ENCODE measurements at regions not wholly inside any gene's neighbourhood (a gene's known extent, or its start where the extent isn't known, plus 50 kb on each side); places are given as distances from the start of the nearest gene placed in this dataset.

DNA sequence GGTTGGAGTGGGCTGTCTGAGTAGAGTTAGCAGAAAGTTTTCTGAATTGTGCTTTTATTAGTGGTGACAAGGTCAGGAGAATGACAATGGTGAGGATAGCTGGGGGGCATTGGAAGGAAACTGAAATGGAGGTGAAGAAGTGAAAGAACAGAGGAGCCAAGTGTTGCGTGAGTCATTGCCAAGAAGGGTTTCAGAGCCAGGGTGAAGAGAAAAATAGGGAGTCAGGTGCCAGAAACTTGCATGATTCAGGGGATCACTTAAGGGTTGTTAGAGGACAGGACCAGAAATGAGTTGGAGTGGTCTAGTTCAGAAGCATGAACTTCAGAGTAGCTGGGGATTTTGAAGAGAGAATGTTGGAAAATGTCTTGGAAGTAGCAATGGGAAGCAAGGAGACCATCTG is 86.0 kb upstream of the GALNT15 start:
- TF ChIP-seq POLR2AphosphoS5 (IDR thresholded peaks at IDR 0.05; ENCODE audit: borderline replicate concordance, low read depth, low read length) (no peak), EZH2 (IDR thresholded peaks at IDR 0.05) (no peak)

All from SK-N-MC (cell line).